ENCODE measurements at regions not wholly inside any gene's neighbourhood (a gene's known extent, or its start where the extent isn't known, plus 50 kb on each side); places are given as distances from the start of the nearest gene placed in this dataset.

- no peak for DNase-seq
These were observed 135.0 kb upstream of the ZNF462 start for GRCh38 chr9:106727969-106728368.

GRCh38 chr9:106728860-106729259, 134.1 kb upstream of the ZNF462 start:
- DNase-seq: no peak

GRCh38 chr9:106731910-106732309, 131.1 kb upstream of the ZNF462 start:
- DNase-seq: no peak

GRCh38 chr9:106733828-106734380, 129.1 kb upstream of the ZNF462 start:
- no peak for DNase-seq

- no peak for DNase-seq
These were observed 125.5 kb upstream of the ZNF462 start for GRCh38 chr9:106737516-106737915.

- DNase-seq: no peak
These were observed 124.9 kb upstream of the ZNF462 start for GRCh38 chr9:106738109-106738508.

GRCh38 chr9:106745457-106745856, 117.5 kb upstream of the ZNF462 start:
- DNase-seq: no peak

GRCh38 chr9:106745876-106746275, 117.1 kb upstream of the ZNF462 start:
- DNase-seq: no peak

GRCh38 chr9:106751681-106752080, 111.3 kb upstream of the ZNF462 start:
- DNase-seq: no peak

- no peak for DNase-seq
These were observed 110.4 kb upstream of the ZNF462 start for GRCh38 chr9:106752581-106752980.

- no peak for DNase-seq
These were observed 109.8 kb upstream of the ZNF462 start for GRCh38 chr9:106753155-106753671.

- DNase-seq: no peak
These were observed 107.2 kb upstream of the ZNF462 start for GRCh38 chr9:106755736-106756135.

- DNase-seq: no peak
These were observed 105.5 kb upstream of the ZNF462 start for GRCh38 chr9:106757514-106757913.

GRCh38 chr9:106758911-106759310, 104.1 kb upstream of the ZNF462 start:
- DNase-seq: no peak

- no peak for DNase-seq
These were observed 101.5 kb upstream of the ZNF462 start for GRCh38 chr9:106761493-106761892.

- DNase-seq: no peak
These were observed 96.3 kb upstream of the ZNF462 start for GRCh38 chr9:106766616-106767015.

GRCh38 chr9:106769331-106769730, 93.6 kb upstream of the ZNF462 start:
- no peak for DNase-seq

GRCh38 chr9:106771608-106772007, 91.4 kb upstream of the ZNF462 start:
- no peak for DNase-seq

- DNase-seq: no peak
These were observed 90.3 kb upstream of the ZNF462 start for GRCh38 chr9:106772523-106773290.

- DNase-seq: no peak
These were observed 89.2 kb upstream of the ZNF462 start for GRCh38 chr9:106773750-106774149.

- DNase-seq: no peak
These were observed 87.0 kb upstream of the ZNF462 start for GRCh38 chr9:106775960-106776359.

GRCh38 chr9:106779796-106780195, 83.2 kb upstream of the ZNF462 start:
- no peak for DNase-seq

GRCh38 chr9:106783121-106783520, 79.8 kb upstream of the ZNF462 start:
- no peak for DNase-seq

GRCh38 chr9:106784076-106784475, 78.9 kb upstream of the ZNF462 start:
- DNase-seq: no peak

- no peak for DNase-seq
These were observed 77.8 kb upstream of the ZNF462 start for GRCh38 chr9:106785200-106785599.
